Urothelium cell line (cell line): ENCODE measurements at regions not wholly inside any gene's neighbourhood (a gene's known extent, or its start where the extent isn't known, plus 50 kb on each side); places are given as distances from the start of the nearest gene placed in this dataset.
"Not testable (repeated sequence)": the region's sequence is repeated elsewhere in the genome, so short reads cannot be mapped to it uniquely, and the experiment has no call there.

Experiments used
- DNase-seq: peaks from one replicate; pipeline ENCODE4 v3.0.0; 2011; ENCODE audit warnings: low spot score, mixed read lengths
- FAIRE-seq: peaks from 2 replicates; lab custom pipeline; 2011; peaks lifted over from hg19 to GRCh38; lab: Jason Lieb, UNC

- DNase-seq (no peak), FAIRE-seq (no peak)
Measured at GRCh38 chr4:19194672-19195071, 1057.0 kb upstream of the SLIT2 start.

GRCh38 chr4:19193274-19193981 is 1058.3 kb upstream of the SLIT2 start:
- no peak for FAIRE-seq

GRCh38 chr4:19191979-19192650 is 1059.6 kb upstream of the SLIT2 start:
- DNase-seq (no peak), FAIRE-seq (no peak)

More at GRCh38 chr4:19193274-19193981, 1058.3 kb upstream of the SLIT2 start:
- DNase-seq = no peak

- no peak for DNase-seq
- no peak for FAIRE-seq
Measured at GRCh38 chr4:19187691-19188090, 1064.0 kb upstream of the SLIT2 start.

- no peak for FAIRE-seq
Measured at GRCh38 chr4:19187096-19187495, 1064.6 kb upstream of the SLIT2 start.

GRCh38 chr4:19181631-19182030 is 1070.1 kb upstream of the SLIT2 start:
- FAIRE-seq, DNase-seq: not testable (repeated sequence)

More at GRCh38 chr4:19187096-19187495, 1064.6 kb upstream of the SLIT2 start:
- no peak for DNase-seq

- FAIRE-seq = no peak
- DNase-seq = no peak
Measured at GRCh38 chr4:19178835-19179234, 1072.9 kb upstream of the SLIT2 start.

GRCh38 chr4:19177616-19178015 is 1074.1 kb upstream of the SLIT2 start:
- no peak for FAIRE-seq
- DNase-seq = no peak

- DNase-seq (no peak), FAIRE-seq (no peak)
Measured at GRCh38 chr4:19171832-19172231, 1079.9 kb upstream of the SLIT2 start.

GRCh38 chr4:19167311-19167710 is 1084.4 kb upstream of the SLIT2 start:
- DNase-seq (no peak), FAIRE-seq (no peak)

- FAIRE-seq = no peak
- no peak for DNase-seq
Measured at GRCh38 chr4:19164334-19164733, 1087.4 kb upstream of the SLIT2 start.

GRCh38 chr4:19159874-19160273 is 1091.8 kb upstream of the SLIT2 start:
- no peak for FAIRE-seq
- no peak for DNase-seq

GRCh38 chr4:19158107-19158809 is 1093.4 kb upstream of the SLIT2 start:
- FAIRE-seq = no peak
- no peak for DNase-seq

GRCh38 chr4:19156786-19157185 is 1094.9 kb upstream of the SLIT2 start:
- FAIRE-seq = no peak

GRCh38 chr4:19155568-19155967 is 1096.1 kb upstream of the SLIT2 start:
- FAIRE-seq (no peak), DNase-seq (no peak)

More at GRCh38 chr4:19156786-19157185, 1094.9 kb upstream of the SLIT2 start:
- DNase-seq = no peak

- FAIRE-seq, DNase-seq: not testable (repeated sequence)
Measured at GRCh38 chr4:19154267-19154666, 1097.4 kb upstream of the SLIT2 start.

- FAIRE-seq (no peak), DNase-seq (no peak)
Measured at GRCh38 chr4:19152264-19152663, 1099.4 kb upstream of the SLIT2 start.

- DNase-seq (no peak), FAIRE-seq (no peak)
Measured at GRCh38 chr4:19151684-19152083, 1100.0 kb upstream of the SLIT2 start.

- DNase-seq (no peak), FAIRE-seq (no peak)
Measured at GRCh38 chr4:19146038-19146437, 1105.7 kb upstream of the SLIT2 start.

- FAIRE-seq = no peak
Measured at GRCh38 chr4:19135895-19136633, 1114.5 kb upstream of the LCORL start.

GRCh38 chr4:19134685-19135084 is 1113.1 kb upstream of the LCORL start:
- no peak for FAIRE-seq
- DNase-seq = no peak

More at GRCh38 chr4:19135895-19136633, 1114.5 kb upstream of the LCORL start:
- DNase-seq = no peak
